ENCODE measurements at regions not wholly inside any gene's neighbourhood (a gene's known extent, or its start where the extent isn't known, plus 50 kb on each side); places are given as distances from the start of the nearest gene placed in this dataset.

GRCh38 chr1:230563591-230563990, 78.7 kb upstream of the COG2 start:
- no peak for ATAC-seq
- no peaks in the 10 kb centered on the region for H3K4me1 ChIP-seq
- no peaks in the 10 kb centered on the region for H3K36me3 ChIP-seq
- no peaks in the 10 kb centered on the region for H3K9me3 ChIP-seq
- no peak for TF ChIP-seq EP300 (IDR thresholded peaks at IDR 0.05)
- TF ChIP-seq CTCF (IDR thresholded peaks at IDR 0.05), result no peak
- TF ChIP-seq POLR2AphosphoS5 (IDR thresholded peaks at IDR 0.05), result no peak
- TF ChIP-seq POLR2A (IDR thresholded peaks at IDR 0.05), result no peak
- H3K27ac ChIP-seq, result no peak overlapping the region
- no peak overlapping the region for H3K4me3 ChIP-seq
- peaks cover 1% of the 10 kb centered on the region for H3K27me3 ChIP-seq
- WGBS, 2 donors (ENCODE audit: low coverage in 1 of 2), result 68 to 72% methylated on average over 7 of the region's 7 CpGs

GRCh38 chr1:230561570-230561969, 80.7 kb upstream of the COG2 start:
- 74 to 80% methylated on average over 3 of the region's 4 CpGs for WGBS, 2 donors (ENCODE audit: low coverage in 1 of 2)
- no peak overlapping the region for H3K4me3 ChIP-seq
- H3K36me3 ChIP-seq, result no peaks in the 10 kb centered on the region
- H3K27me3 ChIP-seq, result peaks cover 7% of the 10 kb centered on the region
- TF ChIP-seq POLR2A (IDR thresholded peaks at IDR 0.05) (no peak), CTCF (IDR thresholded peaks at IDR 0.05) (no peak), POLR2AphosphoS5 (IDR thresholded peaks at IDR 0.05) (no peak), EP300 (IDR thresholded peaks at IDR 0.05) (no peak)
- no peaks in the 10 kb centered on the region for H3K4me1 ChIP-seq
- no peak for ATAC-seq
- no peak overlapping the region for H3K27ac ChIP-seq
- no peaks in the 10 kb centered on the region for H3K9me3 ChIP-seq

- no peak for ATAC-seq
- Histone ChIP-seq H3K36me3 (no peaks in the 10 kb centered on the region), H3K27ac (no peak overlapping the region), H3K9me3 (no peaks in the 10 kb centered on the region), H3K27me3 (peaks cover 19% of the 10 kb centered on the region), H3K4me3 (no peak overlapping the region), H3K4me1 (no peaks in the 10 kb centered on the region)
- TF ChIP-seq POLR2A (IDR thresholded peaks at IDR 0.05), result no peak
- no peak for TF ChIP-seq POLR2AphosphoS5 (IDR thresholded peaks at IDR 0.05)
- TF ChIP-seq CTCF (IDR thresholded peaks at IDR 0.05), result no peak
- TF ChIP-seq EP300 (IDR thresholded peaks at IDR 0.05), result no peak
- 57 to 78% methylated on average over 4 to 5 of the region's 5 CpGs for WGBS, 2 donors (ENCODE audit: low coverage in 1 of 2)
Measured at GRCh38 chr1:230558324-230558723, 84.0 kb upstream of the COG2 start.

GRCh38 chr1:230556453-230556852, 85.8 kb upstream of the COG2 start:
- Histone ChIP-seq H3K27ac (no peak overlapping the region), H3K4me1 (no peaks in the 10 kb centered on the region), H3K27me3 (peaks cover 32% of the 10 kb centered on the region), H3K36me3 (no peaks in the 10 kb centered on the region), H3K9me3 (no peaks in the 10 kb centered on the region), H3K4me3 (no peak overlapping the region)
- TF ChIP-seq CTCF (IDR thresholded peaks at IDR 0.05) (no peak), POLR2A (IDR thresholded peaks at IDR 0.05) (no peak), EP300 (IDR thresholded peaks at IDR 0.05) (no peak), POLR2AphosphoS5 (IDR thresholded peaks at IDR 0.05) (no peak)
- WGBS, 2 donors (ENCODE audit: low coverage in 1 of 2), result 67 to 84% methylated on average over 5 of the region's 5 CpGs
- ATAC-seq, result no peak

GRCh38 chr1:230555814-230556213, 86.5 kb upstream of the COG2 start:
- no peak overlapping the region for H3K4me3 ChIP-seq
- TF ChIP-seq CTCF (IDR thresholded peaks at IDR 0.05), result no peak
- TF ChIP-seq POLR2A (IDR thresholded peaks at IDR 0.05), result no peak
- TF ChIP-seq EP300 (IDR thresholded peaks at IDR 0.05), result no peak
- no peak for TF ChIP-seq POLR2AphosphoS5 (IDR thresholded peaks at IDR 0.05)
- no peaks in the 10 kb centered on the region for H3K36me3 ChIP-seq
- no peak for ATAC-seq
- no peaks in the 10 kb centered on the region for H3K4me1 ChIP-seq
- H3K27me3 ChIP-seq, result peaks cover 34% of the 10 kb centered on the region
- H3K9me3 ChIP-seq, result no peaks in the 10 kb centered on the region
- no peak overlapping the region for H3K27ac ChIP-seq
- 15 to 20% methylated on average over 1 of the region's 1 CpG for WGBS, 2 donors (ENCODE audit: low coverage in 1 of 2)
